ENCODE measurements at regions not wholly inside any gene's neighbourhood (a gene's known extent, or its start where the extent isn't known, plus 50 kb on each side); places are given as distances from the start of the nearest gene placed in this dataset.

- no peaks in the 10 kb centered on the region for H3K27me3 ChIP-seq (ENCODE audit: insufficient read depth, low read depth, severe bottlenecking)
- no peak for DNase-seq
- H3K9me3 ChIP-seq (ENCODE audit: severe bottlenecking): no peaks in the 10 kb centered on the region
- TF ChIP-seq, protein P1, sequence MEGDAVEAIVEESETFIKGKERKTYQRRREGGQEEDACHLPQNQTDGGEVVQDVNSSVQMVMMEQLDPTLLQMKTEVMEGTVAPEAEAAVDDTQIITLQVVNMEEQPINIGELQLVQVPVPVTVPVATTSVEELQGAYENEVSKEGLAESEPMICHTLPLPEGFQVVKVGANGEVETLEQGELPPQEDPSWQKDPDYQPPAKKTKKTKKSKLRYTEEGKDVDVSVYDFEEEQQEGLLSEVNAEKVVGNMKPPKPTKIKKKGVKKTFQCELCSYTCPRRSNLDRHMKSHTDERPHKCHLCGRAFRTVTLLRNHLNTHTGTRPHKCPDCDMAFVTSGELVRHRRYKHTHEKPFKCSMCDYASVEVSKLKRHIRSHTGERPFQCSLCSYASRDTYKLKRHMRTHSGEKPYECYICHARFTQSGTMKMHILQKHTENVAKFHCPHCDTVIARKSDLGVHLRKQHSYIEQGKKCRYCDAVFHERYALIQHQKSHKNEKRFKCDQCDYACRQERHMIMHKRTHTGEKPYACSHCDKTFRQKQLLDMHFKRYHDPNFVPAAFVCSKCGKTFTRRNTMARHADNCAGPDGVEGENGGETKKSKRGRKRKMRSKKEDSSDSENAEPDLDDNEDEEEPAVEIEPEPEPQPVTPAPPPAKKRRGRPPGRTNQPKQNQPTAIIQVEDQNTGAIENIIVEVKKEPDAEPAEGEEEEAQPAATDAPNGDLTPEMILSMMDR (IDR thresholded peaks at IDR 0.05; ENCODE audit: low read depth, low read length): no peak
- H3K4me3 ChIP-seq (ENCODE audit: low read depth, low read length): no peak overlapping the region
- H3K27ac ChIP-seq: no peak overlapping the region
- H3K36me3 ChIP-seq: no peaks in the 10 kb centered on the region
Measured at GRCh38 chr13:62924395-62924794, 1508.7 kb upstream of the PCDH20 start.

GRCh38 chr13:62920159-62920558 is 1504.5 kb upstream of the PCDH20 start:
- Histone ChIP-seq H3K27ac (no peak overlapping the region), H3K9me3 (ENCODE audit: severe bottlenecking) (no peaks in the 10 kb centered on the region), H3K4me3 (ENCODE audit: low read depth, low read length) (no peak overlapping the region), H3K36me3 (no peaks in the 10 kb centered on the region), H3K27me3 (ENCODE audit: insufficient read depth, low read depth, severe bottlenecking) (no peaks in the 10 kb centered on the region)
- DNase-seq: no peak
- TF ChIP-seq, protein P1 (IDR thresholded peaks at IDR 0.05; ENCODE audit: low read depth, low read length): no peak

DNA sequence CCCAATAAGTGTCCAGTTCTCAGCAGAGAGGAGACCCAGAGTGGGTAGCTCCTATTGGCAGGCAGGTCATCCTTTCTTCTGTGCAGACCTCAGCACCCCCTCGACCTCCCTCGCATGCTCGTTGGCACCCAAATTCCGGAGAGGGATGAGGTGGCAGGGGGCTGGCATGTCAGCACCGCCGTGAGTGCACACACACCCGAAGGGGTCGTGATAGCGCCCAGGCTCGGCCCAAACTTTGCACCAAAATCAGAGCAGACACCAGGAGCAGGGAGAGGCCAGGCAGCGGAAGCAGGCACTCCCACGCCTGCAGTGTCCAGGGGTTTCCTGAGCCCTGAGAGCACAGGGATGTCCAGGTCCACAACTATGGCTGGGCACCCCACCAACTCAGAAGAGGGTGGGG is 1503.8 kb upstream of the PCDH20 start:
- H3K4me3 ChIP-seq (ENCODE audit: low read depth, low read length): no peak overlapping the region
- no peaks in the 10 kb centered on the region for H3K36me3 ChIP-seq
- TF ChIP-seq, protein P1 (IDR thresholded peaks at IDR 0.05; ENCODE audit: low read depth, low read length): no peak
- DNase-seq: no peak
- H3K27ac ChIP-seq: no peak overlapping the region
- no peaks in the 10 kb centered on the region for H3K27me3 ChIP-seq (ENCODE audit: insufficient read depth, low read depth, severe bottlenecking)
- H3K9me3 ChIP-seq (ENCODE audit: severe bottlenecking): no peaks in the 10 kb centered on the region

- no peak for DNase-seq
- Histone ChIP-seq H3K4me3 (ENCODE audit: low read depth, low read length) (no peak overlapping the region), H3K9me3 (ENCODE audit: severe bottlenecking) (no peaks in the 10 kb centered on the region), H3K36me3 (no peaks in the 10 kb centered on the region), H3K27me3 (ENCODE audit: insufficient read depth, low read depth, severe bottlenecking) (no peaks in the 10 kb centered on the region), H3K27ac (no peak overlapping the region)
- TF ChIP-seq, protein P1 (IDR thresholded peaks at IDR 0.05; ENCODE audit: low read depth, low read length): no peak
Measured at GRCh38 chr13:62910541-62911060, 1495.0 kb upstream of the PCDH20 start.

DNA sequence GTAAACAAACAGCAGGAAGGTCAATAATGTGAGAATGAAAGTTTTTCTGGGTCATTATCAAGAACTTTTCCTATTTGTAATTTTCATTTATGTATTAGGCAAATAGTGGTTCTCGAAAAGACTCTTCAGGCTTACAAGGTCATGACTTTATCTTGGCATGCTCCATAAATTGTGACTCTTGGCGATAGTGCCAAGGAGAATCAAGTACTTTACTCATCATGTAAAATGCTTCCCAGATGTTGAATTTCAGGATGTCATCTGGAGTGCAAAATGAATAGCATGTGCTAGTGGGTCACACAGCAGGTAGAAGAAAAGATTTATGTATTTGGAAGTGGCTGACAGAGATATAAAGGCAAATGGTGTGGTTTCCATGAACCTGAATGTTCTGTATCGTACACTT is 1492.7 kb upstream of the PCDH20 start:
- H3K27me3 ChIP-seq (ENCODE audit: insufficient read depth, low read depth, severe bottlenecking): no peaks in the 10 kb centered on the region
- no peaks in the 10 kb centered on the region for H3K9me3 ChIP-seq (ENCODE audit: severe bottlenecking)
- H3K36me3 ChIP-seq: no peaks in the 10 kb centered on the region
- DNase-seq: no peak
- no peak overlapping the region for H3K4me3 ChIP-seq (ENCODE audit: low read depth, low read length)
- no peak overlapping the region for H3K27ac ChIP-seq
- TF ChIP-seq, protein P1 (IDR thresholded peaks at IDR 0.05; ENCODE audit: low read depth, low read length): no peak

GRCh38 chr13:62906896-62907295 is 1491.2 kb upstream of the PCDH20 start:
- H3K27ac ChIP-seq: no peak overlapping the region
- H3K27me3 ChIP-seq (ENCODE audit: insufficient read depth, low read depth, severe bottlenecking): no peaks in the 10 kb centered on the region
- TF ChIP-seq, protein P1 (IDR thresholded peaks at IDR 0.05; ENCODE audit: low read depth, low read length): no peak
- no peak overlapping the region for H3K4me3 ChIP-seq (ENCODE audit: low read depth, low read length)
- DNase-seq: no peak
- no peaks in the 10 kb centered on the region for H3K9me3 ChIP-seq (ENCODE audit: severe bottlenecking)
- H3K36me3 ChIP-seq: no peaks in the 10 kb centered on the region
